K562 (cell line): ENCODE measurements at regions not wholly inside any gene's neighbourhood (a gene's known extent, or its start where the extent isn't known, plus 50 kb on each side); places are given as distances from the start of the nearest gene placed in this dataset.

Source experiments
- IRF2 ChIP-seq: sonication (generic); formaldehyde crosslinking; IDR thresholded peaks from 2 replicates; pipeline ENCODE4 v1.8.1; 2022; ENCODE audit warnings: mild to moderate bottlenecking, missing genetic modification reagents
- SIRT6 ChIP-seq: IDR thresholded peaks from one replicate; pipeline ENCODE4 v1.6.1; 2012; ENCODE audit warnings: low read depth, mild to moderate bottlenecking, control low read depth, inconsistent platforms, low read length, moderate library complexity

DNA sequence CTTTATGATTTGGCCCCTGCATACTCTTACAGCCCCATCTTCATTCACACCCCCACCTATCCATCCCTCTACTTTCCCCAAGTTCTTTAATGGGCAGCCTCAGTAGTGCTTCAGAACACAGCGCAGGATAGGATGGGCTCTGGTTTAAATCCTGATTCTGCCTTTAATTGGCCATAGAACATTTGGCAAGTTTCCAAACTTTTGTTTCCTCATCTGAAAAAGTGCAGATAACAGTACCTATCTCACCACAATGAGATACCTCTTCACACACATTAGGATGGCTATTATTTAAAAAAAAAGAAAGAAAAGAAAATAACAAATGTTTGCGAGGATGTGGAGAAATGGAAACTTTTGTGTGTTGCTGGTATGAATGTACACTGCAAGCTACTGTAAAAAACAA, 142.5 kb upstream of the VANGL1 start:
- no peak for TF ChIP-seq IRF2
- no peak for TF ChIP-seq SIRT6
